Astrocyte (in vitro differentiated cells and primary cell): ENCODE measurements at regions not wholly inside any gene's neighbourhood (a gene's known extent, or its start where the extent isn't known, plus 50 kb on each side); places are given as distances from the start of the nearest gene placed in this dataset.

Experiments
- DNase-seq: peaks from one replicate; pipeline ENCODE4 v3.0.0-alpha.2; 2010; ENCODE audit warnings: low read depth
- FAIRE-seq: peaks from 2 replicates; lab custom pipeline; 2011; peaks lifted over from hg19 to GRCh38; lab: Jason Lieb, UNC
- H2AFZ ChIP-seq: 2 replicates; pipeline ENCODE4 v1.6.0; 2012; ENCODE audit warnings: low read depth, low read length, inconsistent platforms
- H3K27ac ChIP-seq: 2 replicates; pipeline ENCODE4 v1.5.1; 2011; ENCODE audit warnings: low read depth, low read length, inconsistent platforms
- H3K27me3 ChIP-seq: 2 replicates; pipeline ENCODE4 v1.6.0; 2011; ENCODE audit warnings: low read length, inconsistent platforms; ENCODE audit not compliant: insufficient read depth
- H3K36me3 ChIP-seq: 2 replicates; pipeline ENCODE4 v1.5.1; 2011; ENCODE audit warnings: low read length, inconsistent platforms; ENCODE audit not compliant: insufficient read depth
- H3K4me1 ChIP-seq: 2 replicates; pipeline ENCODE4 v1.5.1; 2011; ENCODE audit warnings: low read length, inconsistent platforms; ENCODE audit not compliant: insufficient read depth
- H3K4me2 ChIP-seq: 2 replicates; pipeline ENCODE4 v1.6.0; 2012; ENCODE audit warnings: low read length, inconsistent platforms
- H3K4me3 ChIP-seq: 2 replicates; pipeline ENCODE4 v1.5.1; 2011; ENCODE audit warnings: low read depth, mild to moderate bottlenecking, low read length, inconsistent platforms; ENCODE audit not compliant: insufficient read depth
- H3K79me2 ChIP-seq: 2 replicates; pipeline ENCODE4 v1.6.0; 2012; ENCODE audit warnings: mild to moderate bottlenecking, low read length, inconsistent platforms; ENCODE audit not compliant: insufficient read depth
- H3K9ac ChIP-seq: 2 replicates; pipeline ENCODE4 v1.6.0; 2012; ENCODE audit warnings: mild to moderate bottlenecking, low read length, inconsistent platforms
- H3K9me3 ChIP-seq: 2 replicates; pipeline ENCODE4 v1.5.1; 2012; ENCODE audit warnings: low read depth, mild to moderate bottlenecking, low read length, inconsistent platforms; ENCODE audit not compliant: insufficient read depth
- H4K20me1 ChIP-seq: 2 replicates; pipeline ENCODE4 v1.6.0; 2012; ENCODE audit warnings: low read length, inconsistent platforms; ENCODE audit not compliant: insufficient read depth
- H3K27ac Mint-ChIP-seq: one replicate; pipeline ENCODE4 v1.8.0; 2021; ENCODE audit warnings: mild to moderate bottlenecking, mixed read lengths; ENCODE audit not compliant: unreplicated experiment
- H3K27me3 Mint-ChIP-seq: one replicate; pipeline ENCODE4 v1.8.0; 2021; ENCODE audit warnings: low read depth, mixed read lengths; ENCODE audit not compliant: unreplicated experiment
- H3K36me3 Mint-ChIP-seq: one replicate; pipeline ENCODE4 v1.8.0; 2021; ENCODE audit warnings: low read depth, mixed read lengths; ENCODE audit not compliant: unreplicated experiment
- H3K4me1 Mint-ChIP-seq: one replicate; pipeline ENCODE4 v1.8.0; 2021; ENCODE audit warnings: low read depth, mixed read lengths; ENCODE audit not compliant: unreplicated experiment
- H3K4me3 Mint-ChIP-seq: one replicate; pipeline ENCODE4 v1.8.0; 2021; ENCODE audit warnings: mild to moderate bottlenecking, moderate library complexity, mixed read lengths; ENCODE audit not compliant: unreplicated experiment
- H3K9me3 Mint-ChIP-seq: one replicate; pipeline ENCODE4 v1.8.0; 2021; ENCODE audit warnings: mild to moderate bottlenecking, mixed read lengths; ENCODE audit not compliant: unreplicated experiment
- CTCF ChIP-seq: IDR thresholded peaks from 2 replicates; pipeline ENCODE4 v1.5.1; 2011; ENCODE audit warnings: low read depth, mild to moderate bottlenecking, inconsistent platforms, low read length, moderate library complexity; ENCODE audit not compliant: insufficient read depth
- EZH2 ChIP-seq: IDR thresholded peaks from 2 replicates; pipeline ENCODE4 v1.6.1; 2012; ENCODE audit warnings: mild to moderate bottlenecking, low read length, inconsistent platforms; ENCODE audit not compliant: insufficient read depth

GRCh38 chr13:52899206-52899605 lies 50.8 kb upstream of the PCDH8 start:
- no peaks in the 10 kb centered on the region for H4K20me1 ChIP-seq
- TF ChIP-seq CTCF, result no peak
- TF ChIP-seq EZH2, result no peak
- no peak overlapping the region for H3K9ac ChIP-seq
- H3K4me2 ChIP-seq, result no peak overlapping the region
- H3K9me3 Mint-ChIP-seq, result no peaks in the 10 kb centered on the region
- H3K4me1 Mint-ChIP-seq, result no peaks in the 10 kb centered on the region
- no peak overlapping the region for H3K27ac ChIP-seq
- H3K9me3 ChIP-seq, result no peaks in the 10 kb centered on the region
- no peak overlapping the region for H3K4me3 Mint-ChIP-seq
- no peak overlapping the region for H2AFZ ChIP-seq
- no peaks in the 10 kb centered on the region for H3K27me3 ChIP-seq
- no peak for DNase-seq
- H3K4me1 ChIP-seq, result no peaks in the 10 kb centered on the region
- no peak overlapping the region for H3K27ac Mint-ChIP-seq
- H3K79me2 ChIP-seq, result no peaks in the 10 kb centered on the region
- H3K27me3 Mint-ChIP-seq, result peaks cover 6% of the 10 kb centered on the region
- H3K36me3 Mint-ChIP-seq, result no peaks in the 10 kb centered on the region
- H3K4me3 ChIP-seq, result no peak overlapping the region
- no peaks in the 10 kb centered on the region for H3K36me3 ChIP-seq
- no peak for FAIRE-seq
